ENCODE measurements at regions not wholly inside any gene's neighbourhood (a gene's known extent, or its start where the extent isn't known, plus 50 kb on each side); places are given as distances from the start of the nearest gene placed in this dataset.
A peak's percentile ranks its signal among the peaks of the same experiment; 100 is the strongest.
"Not testable (repeated sequence)": the region's sequence is repeated elsewhere in the genome, so short reads cannot be mapped to it uniquely, and the experiment has no call there.

- DNase-seq: not testable (repeated sequence)
Observed at GRCh38 chr16:21487956-21488355, 111.4 kb upstream of the METTL9 start.

- DNase-seq: not testable (repeated sequence)
Observed at GRCh38 chr16:21499046-21499445, 100.3 kb upstream of the METTL9 start.

GRCh38 chr16:21501223-21501868 is 98.0 kb upstream of the METTL9 start:
- peak; percentile 53 for DNase-seq

- peak; percentile 94 for DNase-seq
Observed at GRCh38 chr16:21501869-21502667, 97.3 kb upstream of the METTL9 start.

GRCh38 chr16:21503574-21503920 is 95.8 kb upstream of the METTL9 start:
- DNase-seq: not testable (repeated sequence)

GRCh38 chr16:21503941-21504832 is 95.2 kb upstream of the METTL9 start:
- not testable (repeated sequence) for DNase-seq

GRCh38 chr16:21505751-21506520 is 93.4 kb upstream of the METTL9 start:
- DNase-seq: peak; percentile 9

GRCh38 chr16:21506857-21507456 is 92.4 kb upstream of the METTL9 start:
- peak; percentile 1 for DNase-seq

GRCh38 chr16:21507631-21508305 is 91.6 kb upstream of the METTL9 start:
- peak; percentile 1 for DNase-seq

- DNase-seq: peak; percentile 44
Observed at GRCh38 chr16:21508661-21509436, 90.5 kb upstream of the METTL9 start.

GRCh38 chr16:21509437-21510086 is 89.8 kb upstream of the METTL9 start:
- peak; percentile 60 for DNase-seq

- DNase-seq: not testable (repeated sequence)
Observed at GRCh38 chr16:21510869-21511255, 88.5 kb upstream of the METTL9 start.

- DNase-seq: peak; percentile 57
Observed at GRCh38 chr16:21511315-21512210, 87.8 kb upstream of the METTL9 start.

GRCh38 chr16:21512280-21513192 is 86.8 kb upstream of the METTL9 start:
- DNase-seq: peak; percentile 20

- DNase-seq: peak; percentile 17
Observed at GRCh38 chr16:21513337-21513741, 86.0 kb upstream of the METTL9 start.

- peak; percentile 78 for DNase-seq
Observed at GRCh38 chr16:21513812-21514473, 85.4 kb upstream of the METTL9 start.

GRCh38 chr16:21514474-21514840 is 84.9 kb upstream of the METTL9 start:
- DNase-seq: not testable (repeated sequence)
